ENCODE measurements at regions not wholly inside any gene's neighbourhood (a gene's known extent, or its start where the extent isn't known, plus 50 kb on each side); places are given as distances from the start of the nearest gene placed in this dataset.
A peak's percentile ranks its signal among the peaks of the same experiment; 100 is the strongest.

DNA sequence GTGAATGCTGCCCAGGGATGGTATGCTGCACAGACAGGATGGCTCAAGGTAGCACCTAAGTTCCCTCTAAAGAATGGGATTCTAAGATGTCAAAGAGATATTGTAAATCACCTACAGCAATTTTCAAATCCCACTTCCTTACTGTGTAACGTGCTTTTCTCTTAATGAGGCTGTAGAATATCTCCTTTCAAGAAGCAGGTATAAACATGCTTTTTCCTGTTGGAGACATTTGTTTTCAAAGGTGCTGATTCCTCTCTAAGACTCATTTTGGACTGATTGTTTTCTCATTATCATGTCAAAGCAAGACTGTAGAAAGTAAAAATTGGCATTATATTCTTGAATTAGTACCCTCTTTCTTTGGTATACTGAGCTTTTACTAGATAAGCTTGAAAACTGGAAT, 412.6 kb upstream of the PAPPA start:
- DNase-seq = no peak

DNA sequence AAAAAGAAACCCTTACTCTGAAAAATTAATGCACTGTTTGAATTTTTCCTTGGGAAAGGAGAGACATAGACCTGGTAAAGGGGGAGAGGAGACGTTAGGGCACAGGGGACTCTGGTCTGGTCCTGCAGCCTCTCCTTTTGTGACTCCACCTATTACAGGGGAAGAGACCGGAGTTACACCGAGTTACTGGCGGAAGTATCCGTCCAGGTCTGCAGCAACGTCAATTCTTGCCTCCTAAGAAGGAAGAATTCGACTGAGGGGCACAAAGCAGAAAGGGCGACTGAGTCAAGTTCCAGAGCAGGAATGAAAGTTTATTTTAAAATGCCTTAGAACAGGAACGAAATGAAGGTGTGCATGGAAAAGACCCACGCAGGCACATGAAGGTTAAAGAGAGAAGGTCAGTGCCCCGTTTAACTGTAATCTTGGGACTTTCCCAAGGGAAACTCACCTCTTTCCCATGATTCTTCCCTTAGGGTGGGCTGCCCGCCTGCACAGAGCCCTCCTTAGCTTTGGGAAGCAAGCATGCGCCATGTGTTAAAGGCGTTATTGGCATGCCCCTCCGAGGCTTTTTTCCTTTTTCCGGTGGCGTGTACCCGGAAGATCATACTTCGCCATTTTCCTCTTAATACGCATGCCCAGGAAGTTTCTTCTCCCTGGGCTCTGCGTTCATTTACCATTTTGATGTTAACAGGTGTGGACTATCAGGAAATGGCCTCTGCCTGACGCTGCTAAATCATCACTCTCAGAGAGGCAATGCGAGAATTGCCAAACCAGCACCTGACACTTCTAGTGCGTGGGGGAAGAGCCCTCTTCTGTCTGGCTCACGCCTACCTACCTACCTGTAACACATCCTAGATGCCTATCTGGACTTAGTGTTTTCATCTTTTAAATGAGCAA, 409.6 kb upstream of the PAPPA start:
- DNase-seq = no peak

DNA sequence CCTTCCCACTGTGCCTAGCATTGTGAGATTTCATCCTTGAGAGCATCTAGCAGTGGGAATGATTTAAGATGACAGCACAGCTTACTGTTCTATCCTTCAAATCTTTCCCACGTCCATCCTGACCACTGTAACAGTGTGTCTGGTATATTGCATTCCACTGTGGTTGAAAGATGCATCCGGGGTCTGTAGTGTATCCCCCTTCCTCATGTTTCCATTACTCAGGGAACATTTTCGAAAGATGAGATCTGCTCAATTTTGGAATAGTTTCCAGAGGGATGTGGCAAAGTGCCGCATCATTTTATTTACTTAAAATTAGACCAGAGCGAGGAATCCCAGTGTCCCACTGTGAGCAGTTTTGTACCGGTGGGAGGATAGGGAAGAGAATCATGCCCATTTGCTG, 407.1 kb upstream of the PAPPA start:
- DNase-seq = no peak

DNA sequence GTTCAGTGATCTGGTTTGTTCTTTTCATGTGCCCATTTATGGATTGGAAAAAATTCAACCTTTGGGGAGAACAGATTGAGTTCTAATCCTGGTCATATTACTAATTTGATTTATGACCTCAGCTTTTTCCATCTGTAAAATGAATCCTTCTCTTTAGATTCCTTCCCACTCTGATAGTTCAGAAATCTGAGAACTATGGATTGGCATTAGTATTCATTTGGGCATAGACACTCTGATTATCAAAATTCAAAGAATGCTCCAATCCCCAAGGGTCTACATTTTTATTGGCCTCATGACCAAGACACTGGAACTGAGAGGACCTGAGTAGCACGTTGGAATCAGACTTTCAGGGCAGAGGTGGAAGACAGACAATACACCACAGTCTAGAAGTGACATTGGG, 405.9 kb upstream of the PAPPA start:
- DNase-seq = no peak

DNA sequence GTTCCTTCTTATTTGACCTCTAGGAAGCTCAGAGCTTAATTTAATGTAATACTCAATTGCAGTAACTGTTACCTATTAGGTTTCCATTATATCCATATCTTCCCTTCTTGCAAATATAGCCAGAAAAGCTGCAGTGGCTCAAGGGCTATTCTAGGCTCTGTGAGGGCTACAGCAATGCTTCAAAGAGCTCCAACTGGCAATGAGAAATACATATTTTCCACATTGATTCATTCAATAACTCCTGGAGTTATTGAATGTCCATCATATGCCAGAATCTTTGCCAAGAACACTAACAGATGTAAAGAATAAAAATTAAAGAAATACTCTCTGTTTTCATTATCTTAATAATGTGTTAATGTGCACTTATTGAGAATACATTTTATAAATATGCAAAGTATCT, 396.9 kb upstream of the PAPPA start:
- DNase-seq = no peak

DNA sequence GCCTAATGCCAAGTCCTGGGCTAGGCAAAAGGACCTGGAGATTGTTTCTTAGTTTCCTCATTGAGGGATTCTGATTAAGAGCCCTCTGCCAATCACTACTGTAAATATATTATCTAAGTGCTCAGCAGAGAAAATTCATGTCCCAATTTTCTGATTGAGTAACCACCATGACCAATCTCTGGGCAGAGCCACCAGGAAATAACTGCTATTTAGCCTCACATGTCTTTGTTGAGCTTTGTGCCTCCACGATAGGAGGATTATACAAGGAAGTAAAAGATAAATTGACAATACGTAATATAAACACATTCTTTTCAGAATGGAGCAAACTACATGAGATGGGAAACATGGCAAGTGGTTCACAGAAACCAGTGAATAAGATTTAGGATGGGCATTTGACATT, 396.1 kb upstream of the PAPPA start:
- no peak for DNase-seq

DNA sequence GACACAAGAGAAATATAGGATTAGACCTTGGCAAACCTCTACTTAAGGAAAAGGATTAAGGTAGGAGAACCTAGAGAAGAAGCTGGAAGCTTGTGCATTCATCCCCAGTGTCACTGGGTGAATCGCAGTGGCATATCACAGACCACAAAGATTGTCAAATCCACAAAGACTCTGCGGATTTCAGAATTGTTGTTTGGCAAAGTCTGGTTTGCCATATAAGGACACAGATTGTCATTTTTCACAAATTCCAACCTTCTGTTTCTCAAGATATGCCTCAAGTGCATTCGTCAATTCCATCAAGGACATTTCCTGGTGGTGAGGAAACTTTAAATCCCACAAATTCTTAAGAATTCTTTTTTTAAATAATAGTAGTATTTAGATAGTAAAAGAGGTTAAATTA, 395.1 kb upstream of the PAPPA start:
- no peak for DNase-seq

DNA sequence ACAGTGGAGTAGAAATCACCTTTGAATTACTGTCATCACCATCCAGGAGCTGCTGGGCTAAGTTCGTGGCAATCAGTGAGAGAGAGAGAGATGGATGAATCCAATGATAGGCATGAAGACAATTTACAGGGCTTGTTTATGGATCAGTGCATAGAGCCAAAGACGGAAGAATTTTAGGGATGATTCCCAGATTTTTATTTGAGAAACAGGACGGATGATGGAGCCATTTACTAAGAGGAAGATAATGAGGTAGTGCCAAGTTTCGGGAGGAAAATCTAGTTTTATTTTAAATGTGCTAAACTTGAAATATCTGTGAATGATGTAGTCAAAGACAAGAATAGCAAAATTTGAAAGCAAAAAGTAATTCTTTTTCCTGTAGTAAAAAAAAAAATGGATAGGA, 394.2 kb upstream of the PAPPA start:
- DNase-seq = no peak

DNA sequence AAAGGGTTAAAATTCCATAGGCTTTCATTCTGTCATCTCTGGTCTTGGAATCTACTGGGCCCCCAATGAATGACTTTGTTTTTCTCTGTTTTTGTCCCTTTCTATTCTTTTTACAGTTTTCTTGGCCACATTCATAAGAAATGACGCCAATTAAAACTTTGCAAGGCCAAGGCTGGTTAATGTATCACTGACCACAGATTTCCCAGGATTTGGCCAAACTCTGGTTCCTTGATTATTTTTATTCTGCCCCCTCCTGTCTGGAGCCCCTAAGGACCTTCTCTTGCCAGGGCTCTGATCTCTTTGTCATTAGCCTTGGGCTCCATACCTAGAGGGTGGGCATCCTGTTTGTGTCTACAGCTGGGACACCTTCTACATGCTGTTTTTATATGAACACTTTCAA, 388.9 kb upstream of the PAPPA start:
- DNase-seq = no peak

DNA sequence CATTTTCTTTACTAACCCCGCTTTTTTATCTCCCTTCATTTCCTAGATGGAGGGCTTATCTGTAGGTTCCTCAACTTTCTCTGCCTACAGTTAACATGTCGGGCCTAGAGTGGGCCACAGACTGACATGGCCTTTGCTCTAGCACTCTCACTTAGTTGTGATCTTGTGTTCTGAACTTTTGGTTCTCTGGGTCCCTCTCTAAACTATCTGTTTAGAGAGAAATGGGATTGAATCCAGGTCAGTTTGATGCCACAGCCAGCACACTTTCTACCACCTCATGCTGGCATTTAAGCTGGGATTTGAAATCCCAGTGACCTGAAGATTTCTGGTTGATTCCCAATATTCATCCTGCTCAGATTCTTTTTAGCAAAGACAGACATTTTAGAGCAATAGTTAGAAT, 388.5 kb upstream of the PAPPA start:
- no peak for DNase-seq

DNA sequence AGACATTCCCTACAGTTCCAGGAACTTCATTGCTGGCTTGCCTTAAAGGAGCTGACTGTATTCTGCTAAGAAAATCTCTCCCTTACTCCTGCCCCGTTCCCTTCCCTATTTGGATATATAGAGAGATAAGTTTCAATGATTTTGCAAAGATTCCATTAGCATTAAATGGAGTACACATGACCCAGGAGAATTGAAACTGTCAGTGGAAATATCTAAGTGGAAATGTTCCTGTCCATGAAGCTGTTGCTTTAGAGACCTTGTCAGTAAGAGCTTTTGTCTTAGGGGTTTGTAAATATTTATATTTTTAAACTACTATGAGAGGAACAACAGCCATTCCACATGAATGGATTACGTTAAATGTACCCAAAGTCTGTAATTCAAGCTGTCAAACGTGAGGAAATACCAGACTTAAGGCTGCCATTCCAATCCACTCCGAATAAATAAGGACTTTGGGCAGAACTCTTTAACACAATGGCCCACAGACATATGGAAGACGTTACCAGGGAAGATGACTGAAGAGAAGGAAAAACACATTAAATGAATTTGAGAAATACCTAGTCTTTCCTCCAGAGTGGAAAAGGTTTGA, 387.1 kb upstream of the PAPPA start:
- no peak for DNase-seq

DNA sequence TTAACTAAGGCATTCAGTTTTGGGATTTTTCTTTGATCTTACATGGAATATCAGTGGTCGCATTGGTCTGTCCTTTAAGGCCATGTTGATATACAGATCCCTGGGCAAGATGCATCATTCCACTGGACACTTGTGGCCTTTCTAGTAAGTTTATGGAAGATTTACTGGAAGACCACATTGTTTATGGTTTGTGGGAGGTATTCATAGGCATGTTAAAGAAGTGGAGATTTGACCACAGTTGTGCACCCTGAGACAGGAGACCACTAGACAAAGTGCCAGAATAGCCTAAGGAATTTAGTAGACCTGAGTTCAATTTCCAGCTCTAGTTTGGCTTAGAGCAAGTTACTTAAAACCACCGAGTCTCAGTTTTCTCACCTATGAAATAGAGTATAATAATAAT, 383.1 kb upstream of the PAPPA start:
- no peak for DNase-seq

DNA sequence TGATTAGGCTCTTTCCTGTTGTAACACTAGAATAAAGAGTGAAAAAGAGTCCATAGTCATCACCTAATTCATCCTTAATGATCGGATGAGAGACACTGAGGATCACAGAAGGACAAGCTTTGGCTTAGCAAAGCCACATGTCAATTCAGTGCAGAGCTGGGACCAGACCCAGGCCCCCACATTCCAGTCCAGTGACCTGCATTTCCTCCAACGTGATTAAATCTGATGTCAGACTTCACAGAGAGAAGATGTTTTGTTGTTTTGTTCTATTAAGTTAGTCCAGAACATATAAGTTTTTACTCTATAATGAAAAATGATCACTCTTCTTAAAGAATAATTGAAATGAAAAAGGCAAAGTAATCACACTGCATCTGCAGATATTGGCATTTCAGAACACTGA, 377.9 kb upstream of the PAPPA start:
- no peak for DNase-seq

DNA sequence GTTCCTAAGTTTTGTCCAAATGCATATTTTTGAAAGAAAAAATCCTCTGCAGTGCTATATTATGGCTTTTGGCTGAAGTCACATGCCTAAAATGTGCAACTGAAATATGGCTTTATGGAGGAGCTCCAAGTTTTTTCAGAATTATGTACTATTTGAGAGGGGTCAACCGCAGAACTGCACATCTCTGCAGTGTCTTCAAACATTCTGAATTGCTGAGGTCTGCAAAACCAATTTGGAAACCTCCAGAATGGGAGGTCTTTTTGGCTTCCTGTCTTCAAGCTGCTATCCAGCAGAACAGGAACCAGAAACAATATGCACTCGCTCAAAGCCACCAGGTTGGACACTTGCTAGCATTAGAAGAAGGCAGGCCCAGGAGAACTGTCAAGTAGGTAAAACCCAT, 376.0 kb upstream of the PAPPA start:
- peak; percentile 77 for DNase-seq

DNA sequence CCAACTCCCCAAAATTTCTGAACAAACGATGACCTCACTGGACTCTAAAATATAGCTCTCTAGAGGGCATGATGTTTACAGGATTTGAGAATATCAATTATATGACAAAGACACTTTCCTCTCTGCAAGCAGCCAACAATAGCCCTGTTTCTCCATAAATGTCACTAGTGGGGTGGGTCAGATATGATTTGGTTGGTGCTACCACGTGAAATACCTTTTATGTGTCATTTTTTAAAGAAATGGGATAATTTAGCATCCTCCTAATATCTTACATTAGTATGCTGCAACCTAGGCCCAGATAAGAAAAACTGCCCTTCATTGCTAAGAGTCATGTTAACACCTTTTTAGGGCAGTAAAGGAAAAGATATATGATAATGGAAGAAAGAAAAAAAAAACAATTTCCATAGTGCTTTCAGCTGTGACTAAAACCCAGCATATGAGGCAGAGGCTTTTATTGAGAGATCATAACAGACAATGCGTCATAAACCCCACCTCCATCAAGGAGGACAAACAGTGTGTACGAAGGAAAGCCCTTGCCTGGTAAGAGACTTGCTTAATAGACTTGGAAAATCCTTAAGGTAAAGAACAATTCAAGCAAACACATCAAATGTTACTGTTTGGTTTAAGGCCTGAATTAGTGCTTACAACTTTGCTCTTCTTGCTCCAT, 372.4 kb upstream of the PAPPA start:
- DNase-seq = no peak

DNA sequence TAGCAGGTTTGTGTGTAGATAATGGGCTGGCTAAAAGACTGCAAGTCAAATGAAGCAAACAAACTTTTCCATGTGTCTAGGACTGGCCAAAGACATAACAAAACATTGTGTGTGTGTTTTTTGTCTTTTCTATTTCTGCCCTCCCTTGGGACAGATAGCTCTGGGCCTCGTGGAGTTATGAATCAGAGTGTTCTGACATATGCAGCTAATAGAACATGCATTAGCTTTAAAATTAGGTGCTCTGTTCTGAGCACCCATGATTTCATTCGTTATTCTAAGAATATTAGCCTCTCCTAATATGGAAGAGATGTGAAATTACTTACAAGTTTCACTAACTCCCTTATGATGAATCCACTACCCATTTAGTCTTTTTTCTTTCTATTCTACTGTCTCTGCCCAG, 367.3 kb upstream of the PAPPA start:
- DNase-seq = no peak

DNA sequence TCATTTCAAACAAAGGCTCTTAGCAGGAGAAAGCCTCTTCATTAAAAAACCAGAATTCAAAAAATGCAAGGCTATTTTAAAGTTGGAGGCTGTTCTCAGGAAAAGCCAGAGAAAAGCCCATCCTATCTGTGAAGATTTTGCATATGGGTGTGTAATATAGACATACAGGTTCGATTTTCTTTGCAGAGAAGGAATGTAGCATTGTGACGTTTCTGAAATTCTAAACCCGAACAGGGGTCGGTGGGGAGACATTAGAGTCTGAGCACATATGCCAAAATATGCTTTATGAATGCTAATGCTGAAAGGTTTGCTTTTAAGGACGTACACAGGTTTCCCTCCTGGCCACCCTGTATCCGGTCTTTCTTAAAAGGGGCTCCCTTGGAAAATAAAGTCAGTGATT, 363.1 kb upstream of the PAPPA start:
- DNase-seq = no peak

DNA sequence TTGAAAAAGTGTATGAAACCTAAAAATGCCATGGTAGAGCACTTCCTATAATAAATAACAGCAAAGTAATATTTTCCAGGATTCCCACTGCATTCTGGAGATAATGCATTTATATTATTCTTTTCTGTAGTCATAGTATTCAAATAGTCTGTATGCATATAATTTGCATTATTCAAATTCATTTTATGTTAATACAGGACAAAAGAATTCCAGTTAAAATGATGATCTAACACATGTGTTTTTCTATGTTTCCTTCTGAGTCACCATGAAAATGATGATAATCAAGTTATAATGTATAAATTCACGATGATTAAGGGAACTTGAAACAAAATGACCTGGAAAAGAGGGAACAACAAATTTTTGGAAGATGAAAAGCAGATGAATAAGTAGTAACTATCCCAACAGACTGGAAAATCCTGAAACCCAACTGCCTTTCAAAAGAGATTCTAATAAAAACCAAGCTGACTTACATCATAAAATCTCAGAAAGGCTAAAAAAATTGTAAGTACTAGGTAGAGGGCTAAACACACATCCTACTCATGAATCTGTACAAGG, 358.6 kb upstream of the PAPPA start:
- no peak for DNase-seq

DNA sequence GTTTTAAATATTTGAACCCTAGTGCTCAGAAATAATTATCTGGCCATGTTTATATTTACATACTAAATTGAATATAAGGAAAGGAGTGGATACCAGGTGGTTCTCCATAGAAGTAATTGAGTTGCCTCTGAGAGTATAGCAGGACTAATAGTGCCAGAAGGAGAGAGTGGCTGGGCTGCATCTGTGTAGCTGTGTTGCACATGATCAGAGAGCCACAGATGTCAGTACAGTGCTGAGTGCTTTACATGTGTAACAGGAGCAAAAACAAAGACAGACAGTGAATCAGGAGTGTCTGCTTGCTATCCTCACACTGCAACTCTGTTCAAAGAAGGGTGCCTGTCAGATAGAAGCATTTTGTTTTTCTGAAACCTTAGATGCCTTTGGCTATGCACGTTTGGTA, 353.9 kb upstream of the PAPPA start:
- DNase-seq = no peak

DNA sequence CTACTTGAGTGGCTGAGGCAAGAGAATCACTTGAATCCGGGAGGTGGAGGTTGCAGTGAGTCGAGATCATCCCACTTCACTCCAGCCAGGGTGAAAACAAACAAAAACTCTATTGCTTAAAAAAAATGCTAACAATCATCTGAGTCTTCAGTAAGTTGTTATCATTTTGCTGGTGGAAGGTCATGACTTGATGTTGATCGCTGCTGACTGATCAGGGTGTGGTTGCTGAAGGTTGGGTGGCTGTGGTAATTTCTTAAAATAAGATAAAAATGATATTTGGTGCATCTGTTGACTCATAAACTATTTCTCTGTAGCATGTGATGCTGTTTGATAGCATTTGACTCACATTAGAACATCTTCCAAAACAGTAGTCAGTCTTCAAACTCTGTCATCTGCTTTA, 349.4 kb upstream of the PAPPA start:
- no peak for DNase-seq

DNA sequence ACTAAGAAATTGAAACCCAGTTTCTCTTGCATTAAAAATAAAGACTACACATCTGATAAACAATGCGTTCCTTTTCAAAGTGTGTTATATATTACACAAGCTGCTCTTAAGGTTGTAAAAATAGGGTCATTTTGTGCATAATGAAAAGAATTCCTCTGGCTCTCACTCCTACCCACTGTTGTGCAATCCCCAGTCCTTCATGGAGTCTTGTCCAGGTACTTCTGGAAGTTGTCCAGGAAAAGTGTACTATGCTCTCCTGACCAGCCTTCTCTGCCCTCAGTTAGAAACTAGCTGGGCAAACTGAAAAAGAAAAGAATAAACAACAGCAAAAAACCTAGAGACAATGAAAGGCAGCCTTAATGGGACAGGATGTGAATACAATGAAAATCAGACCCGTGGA, 345.5 kb upstream of the PAPPA start:
- no peak for DNase-seq

DNA sequence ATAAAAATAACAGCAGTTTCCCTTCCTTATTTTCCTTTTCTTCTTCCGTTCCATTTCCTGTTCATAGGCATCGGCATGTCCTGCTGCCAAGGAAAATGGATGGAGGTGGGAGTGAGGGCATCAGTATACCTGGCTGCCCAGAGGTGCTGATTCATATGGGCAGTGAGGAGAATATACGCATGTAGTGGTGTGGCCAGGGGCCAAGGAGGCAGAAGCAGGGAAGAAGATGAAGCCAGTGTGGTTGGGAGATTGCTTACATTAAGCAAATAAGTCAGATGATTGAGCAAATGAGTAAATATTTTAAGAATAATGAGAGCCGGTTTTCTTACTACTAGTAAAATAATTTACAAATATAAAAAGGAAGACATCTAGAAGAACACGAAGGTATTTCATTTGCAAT, 344.9 kb upstream of the PAPPA start:
- DNase-seq = no peak

DNA sequence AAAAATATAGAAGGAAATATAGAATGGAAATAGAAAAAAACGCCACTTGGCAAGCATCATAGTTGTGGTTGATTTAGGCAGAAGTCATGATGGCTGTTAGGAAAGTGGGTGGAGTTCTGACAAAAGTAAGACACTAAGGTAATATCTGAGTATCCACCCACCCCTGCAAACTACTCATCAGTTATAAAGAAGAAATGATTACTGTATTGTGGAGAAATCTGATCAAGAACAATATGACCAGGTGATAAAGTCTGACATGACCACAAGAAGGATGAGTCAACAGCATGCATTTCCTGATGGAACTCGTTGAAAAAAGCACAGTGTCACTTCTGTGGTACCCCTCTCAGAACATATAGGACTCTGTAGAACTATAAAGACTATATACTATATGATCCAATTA, 343.4 kb upstream of the PAPPA start:
- DNase-seq = no peak

DNA sequence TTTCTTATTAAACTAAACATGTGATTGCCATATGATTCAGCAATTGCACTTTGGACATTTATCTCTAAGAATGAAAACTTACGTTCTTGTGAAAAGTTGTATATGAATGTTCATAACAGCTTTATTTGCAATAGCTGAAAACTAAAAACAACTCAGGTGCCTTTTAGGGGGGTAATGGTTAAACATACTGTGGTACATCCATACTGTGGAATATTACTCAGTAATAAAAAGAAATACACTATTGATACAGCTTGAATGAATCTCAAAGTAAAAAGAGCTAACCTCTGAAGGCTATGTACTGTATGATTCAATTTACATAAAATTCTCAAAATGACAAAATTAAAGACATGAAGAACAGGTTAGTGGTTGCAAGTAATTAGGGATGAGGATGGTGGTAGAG, 339.5 kb upstream of the PAPPA start:
- no peak for DNase-seq
